SK-N-SH (cell line): ENCODE measurements at regions not wholly inside any gene's neighbourhood (a gene's known extent, or its start where the extent isn't known, plus 50 kb on each side); places are given as distances from the start of the nearest gene placed in this dataset.
"Not testable (repeated sequence)": the region's sequence is repeated elsewhere in the genome, so short reads cannot be mapped to it uniquely, and the experiment has no call there.

Experiments used
- CTCF ChIA-PET: fragments of 300-600, 350-600 bp; formaldehyde crosslinking; extraction: SDS; loops from one replicate; lab custom pipeline; 2021; lab: Yijun Ruan, JAX
- POLR2A ChIA-PET: fragments of 350-600 bp; sonication (Branson Sonifier 250); formaldehyde crosslinking; extraction: SDS; loops from one replicate; lab custom pipeline; 2020; ENCODE audit warnings: antibody characterized with exemption, inconsistent platforms; lab: Yijun Ruan, JAX
- DNase-seq: peaks from one replicate; pipeline ENCODE4 v3.0.0; 2012
- H2AFZ ChIP-seq: fragments of 200-600 bp; sonication (generic); 2 replicates; pipeline ENCODE4 v1.8.1; 2016; ENCODE audit warnings: antibody characterized with exemption, mild to moderate bottlenecking, low read depth
- H3F3A ChIP-seq: fragments of 200-600 bp; sonication (generic); replicated peaks from 2 replicates; pipeline ENCODE3; 2016; ENCODE audit warnings: antibody characterized with exemption, mild to moderate bottlenecking; ENCODE audit not compliant: insufficient read depth
- H3K27ac ChIP-seq, 2 experiments: fragments of 200-500 bp in 1 of 2; fragments of 200-600 bp in 1 of 2; sonication (Bioruptor generic) in 1 of 2; sonication (generic), shearing (Covaris generic) in 1 of 2; 2 replicates each; pipeline versions ENCODE4 v1.5.1 to v1.6.1; 2014 to 2016; ENCODE audit warnings: low read depth in 2 of 2, inconsistent platforms in 1 of 2, low read length in 1 of 2, mild to moderate bottlenecking in 1 of 2, mixed read lengths in 1 of 2
- H3K27me3 ChIP-seq: fragments of 200-600 bp; sonication (generic), shearing (Covaris generic); 2 replicates; pipeline ENCODE4 v1.6.1; 2016; ENCODE audit warnings: mixed run types; ENCODE audit not compliant: insufficient read depth
- H3K36me3 ChIP-seq, 2 experiments: fragments of 200-500 bp in 1 of 2; fragments of 200-600 bp in 1 of 2; sonication (Bioruptor generic) in 1 of 2; sonication (generic) in 1 of 2; replicated peaks in 1 of 2; 2 replicates each; pipeline versions ENCODE3 to v1.5.1; 2014 to 2016; ENCODE audit warnings: low read length in 1 of 2, mild to moderate bottlenecking in 1 of 2; ENCODE audit not compliant: insufficient read depth in 2 of 2, control insufficient read depth in 1 of 2
- H3K4me1 ChIP-seq, 2 experiments: fragments of 200-500 bp in 1 of 2; fragments of 200-600 bp in 1 of 2; sonication (Bioruptor generic) in 1 of 2; sonication (generic), shearing (Covaris generic) in 1 of 2; 2 replicates each; pipeline versions ENCODE4 v1.5.1 to v1.6.1; 2014 to 2016; ENCODE audit warnings: low read depth in 1 of 2, low read length in 1 of 2, mixed run types in 1 of 2; ENCODE audit not compliant: insufficient read depth in 2 of 2, control insufficient read depth in 1 of 2
- H3K4me2 ChIP-seq: fragments of 200-600 bp; sonication (generic), shearing (Covaris generic); 2 replicates; pipeline ENCODE4 v1.6.1; 2017; ENCODE audit warnings: mixed run types
- H3K4me3 ChIP-seq, 2 experiments: fragments of 200-500 bp in 1 of 2; fragments of 200-600 bp in 1 of 2; sonication (Bioruptor generic) in 1 of 2; sonication (generic), shearing (Covaris generic) in 1 of 2; 2 replicates each; pipeline versions ENCODE4 v1.5.1 to v1.8.1; 2014 to 2016; ENCODE audit warnings: low read depth in 2 of 2, inconsistent platforms in 1 of 2, low read length in 1 of 2, mild to moderate bottlenecking in 1 of 2, mixed read lengths in 1 of 2, moderate library complexity in 1 of 2
- H3K79me2 ChIP-seq: fragments of 200-600 bp; sonication (generic); 2 replicates; pipeline ENCODE4 v1.8.1; 2017; ENCODE audit warnings: mild to moderate bottlenecking; ENCODE audit not compliant: insufficient read depth
- H3K9ac ChIP-seq: fragments of 200-600 bp; sonication (generic); 2 replicates; pipeline ENCODE4 v1.6.1; 2017; ENCODE audit warnings: mixed run types
- H3K9me2 ChIP-seq: fragments of 200-600 bp; sonication (generic); 2 replicates; pipeline ENCODE4 v1.6.1; 2017; ENCODE audit warnings: mixed run types
- H3K9me3 ChIP-seq: fragments of 200-600 bp; sonication (generic); 2 replicates; pipeline ENCODE4 v1.6.1; 2017; ENCODE audit warnings: mixed run types, mild to moderate bottlenecking, moderate library complexity
- H4K20me1 ChIP-seq: fragments of 200-600 bp; sonication (generic); 2 replicates; pipeline ENCODE4 v1.6.1; 2017; ENCODE audit warnings: mild to moderate bottlenecking, mixed run types; ENCODE audit not compliant: insufficient read depth
- GABPA ChIP-seq: IDR thresholded peaks from 2 replicates; pipeline ENCODE4 v1.4.0; 2012; ENCODE audit warnings: low read depth, mild to moderate bottlenecking
- GATA2 ChIP-seq: sonication (generic); formaldehyde crosslinking; IDR thresholded peaks from 2 replicates; pipeline ENCODE4 v1.5.0; 2020; ENCODE audit warnings: mild to moderate bottlenecking, missing genetic modification reagents
- MAX ChIP-seq: IDR thresholded peaks from 2 replicates; pipeline ENCODE4 v1.4.0; 2012; ENCODE audit warnings: low read depth
- MXI1 ChIP-seq: IDR thresholded peaks from 2 replicates; pipeline ENCODE4 v1.6.1; 2012; ENCODE audit warnings: mild to moderate bottlenecking, low read depth, low read length, improper control_type of control experiment
- RAD21 ChIP-seq: IDR thresholded peaks from 2 replicates; pipeline ENCODE4 v1.6.1; 2012; ENCODE audit warnings: mild to moderate bottlenecking, low read length
- RCOR1 ChIP-seq: fragments of 150-350 bp; IDR thresholded peaks from 2 replicates; pipeline ENCODE4 v1.6.1; 2017; ENCODE audit warnings: antibody characterized with exemption, low read length
- REST ChIP-seq: IDR thresholded peaks from 2 replicates; pipeline ENCODE4 v1.6.1; 2012; ENCODE audit warnings: mild to moderate bottlenecking, low read depth, low read length, moderate library complexity
- TAF1 ChIP-seq: IDR thresholded peaks from 2 replicates; pipeline ENCODE4 v1.6.1; 2012; ENCODE audit warnings: low read depth, mild to moderate bottlenecking, low read length, moderate library complexity, borderline replicate concordance
- TEAD4 ChIP-seq: IDR thresholded peaks from 2 replicates; pipeline ENCODE4 v1.4.0; 2012; ENCODE audit warnings: mild to moderate bottlenecking, borderline replicate concordance; ENCODE audit not compliant: insufficient read depth
- YY1 ChIP-seq: IDR thresholded peaks from 2 replicates; pipeline ENCODE4 v1.4.0; 2012; ENCODE audit warnings: low read depth, mild to moderate bottlenecking
- WGBS: methylation state at CpG from one replicate; pipeline ENCODE4 v1.1.6; 2017; ENCODE audit warnings: low lambda C conversion rate; 5-methylcytosine and 5-hydroxymethylcytosine counted together

- POLR2A ChIA-PET, result no interaction called here
- no peaks in the 10 kb centered on the region for H4K20me1 ChIP-seq
Observed at GRCh38 chr4:163710158-163710557, 215.7 kb downstream of the TMA16 start.

GRCh38 chr4:163724495-163724894, 230.0 kb downstream of the TMA16 start:
- H3K4me2 ChIP-seq, DNase-seq, H3K4me1 ChIP-seq, H3K27me3 ChIP-seq, POLR2A ChIA-PET, H3K9ac ChIP-seq, H3K4me3 ChIP-seq, H3K27ac ChIP-seq, H3K79me2 ChIP-seq, H2AFZ ChIP-seq, H3K9me3 ChIP-seq, H3K36me3 ChIP-seq, H4K20me1 ChIP-seq, H3K9me2 ChIP-seq, H3F3A ChIP-seq: not testable (repeated sequence)
- CTCF ChIA-PET, result interaction anchor here (1.7 kb wide), 1 partner anchor 175 kb away, joined by 4 read pairs; no protein-coding TSS in a partner anchor
- WGBS, result 46% methylated on average over 5 of the region's 9 CpGs

More at GRCh38 chr4:163710158-163710557, 215.7 kb downstream of the TMA16 start:
- no peaks in the 10 kb centered on the region for H3K79me2 ChIP-seq
- TF ChIP-seq GATA2 (CRISPR knock-in tag), result no peak
- CTCF ChIA-PET, result interaction anchor here (0.9 kb wide), 1 partner anchor 29 kb away, joined by 3 read pairs; no protein-coding TSS in a partner anchor
- peaks cover 5% of the 10 kb centered on the region; the same call in 1 of the 2 replicates for H3K9me2 ChIP-seq
- no peak for DNase-seq
- no peak overlapping the region for H3K4me3 ChIP-seq
- no peak overlapping the region for H3K9ac ChIP-seq
- no peaks in the 10 kb centered on the region for H3K27me3 ChIP-seq
- 2% methylated on average over 2 of the region's 2 CpGs for WGBS
- peaks cover 0 to 7% of the 10 kb centered on the region in 2 experiments; a peak in 1 of 4 replicates for H3K4me1 ChIP-seq
- H3F3A ChIP-seq, result no peaks in the 10 kb centered on the region
- no peak overlapping the region for H3K4me2 ChIP-seq
- H2AFZ ChIP-seq, result no peak overlapping the region
- no peaks in the 10 kb centered on the region for H3K9me3 ChIP-seq
- H3K27ac ChIP-seq, result no peak overlapping the region
- no peaks in the 10 kb centered on the region for H3K36me3 ChIP-seq

GRCh38 chr4:163726641-163727040, 232.2 kb downstream of the TMA16 start:
- Histone ChIP-seq H3K27ac (no peak overlapping the region), H3K9ac (no peak overlapping the region), H3K79me2 (no peaks in the 10 kb centered on the region), H2AFZ (no peak overlapping the region), H4K20me1 (no peaks in the 10 kb centered on the region), H3K36me3 (no peaks in the 10 kb centered on the region), H3K9me3 (no peaks in the 10 kb centered on the region), H3F3A (no peaks in the 10 kb centered on the region), H3K27me3 (no peaks in the 10 kb centered on the region), H3K4me2 (no peak overlapping the region), H3K9me2 (no peaks in the 10 kb centered on the region), H3K4me3 (no peak overlapping the region), H3K4me1 (no peaks in the 10 kb centered on the region)
- WGBS, result 0% methylated on average over 2 of the region's 2 CpGs
- TF ChIP-seq MXI1, result no peak
- TF ChIP-seq TEAD4, result no peak
- no peak for TF ChIP-seq MAX
- TF ChIP-seq RCOR1, result no peak
- no peak for TF ChIP-seq GABPA
- no peak for TF ChIP-seq RAD21
- TF ChIP-seq YY1, result no peak
- no peak for TF ChIP-seq GATA2 (CRISPR knock-in tag)
- TF ChIP-seq TAF1, result no peak
- no peak for TF ChIP-seq REST
- POLR2A ChIA-PET, result no interaction called here
- CTCF ChIA-PET, result no interaction called here
- DNase-seq, result no peak
